ENCODE measurements at regions not wholly inside any gene's neighbourhood (a gene's known extent, or its start where the extent isn't known, plus 50 kb on each side); places are given as distances from the start of the nearest gene placed in this dataset.
"Not testable (repeated sequence)": the region's sequence is repeated elsewhere in the genome, so short reads cannot be mapped to it uniquely, and the experiment has no call there.

DNA sequence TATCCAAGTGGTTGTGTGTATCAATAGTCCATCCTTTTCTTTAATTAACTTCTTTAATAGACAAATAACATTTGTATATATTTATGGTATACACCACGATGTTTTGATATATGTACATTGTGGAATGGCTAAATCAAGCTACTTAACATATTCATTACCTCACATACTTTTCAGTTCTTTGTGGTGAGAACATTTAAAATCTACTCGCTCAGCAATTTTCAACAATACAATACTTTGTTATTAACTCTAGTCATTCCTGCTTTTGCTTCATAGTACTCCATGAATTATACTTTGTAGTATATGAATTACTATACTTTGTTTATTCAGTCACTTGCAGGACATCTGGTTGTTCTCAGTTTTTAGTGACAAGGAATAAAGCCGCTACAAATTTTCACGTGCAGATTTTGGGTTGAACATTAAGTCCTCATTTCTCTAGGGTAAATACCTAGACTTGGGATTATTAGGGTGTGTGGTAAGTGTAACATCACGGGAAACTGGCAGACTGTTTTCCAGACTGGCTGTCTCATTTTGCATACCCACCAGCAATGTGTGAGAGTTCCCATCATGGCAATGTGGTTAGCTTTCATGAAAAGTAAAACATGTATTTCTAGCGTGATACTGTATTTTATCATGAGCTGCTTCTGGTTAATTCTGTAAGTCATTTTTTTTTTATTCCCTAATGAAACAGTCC is 354.4 kb upstream of the WWC1 start:
- TF ChIP-seq, protein P1, sequence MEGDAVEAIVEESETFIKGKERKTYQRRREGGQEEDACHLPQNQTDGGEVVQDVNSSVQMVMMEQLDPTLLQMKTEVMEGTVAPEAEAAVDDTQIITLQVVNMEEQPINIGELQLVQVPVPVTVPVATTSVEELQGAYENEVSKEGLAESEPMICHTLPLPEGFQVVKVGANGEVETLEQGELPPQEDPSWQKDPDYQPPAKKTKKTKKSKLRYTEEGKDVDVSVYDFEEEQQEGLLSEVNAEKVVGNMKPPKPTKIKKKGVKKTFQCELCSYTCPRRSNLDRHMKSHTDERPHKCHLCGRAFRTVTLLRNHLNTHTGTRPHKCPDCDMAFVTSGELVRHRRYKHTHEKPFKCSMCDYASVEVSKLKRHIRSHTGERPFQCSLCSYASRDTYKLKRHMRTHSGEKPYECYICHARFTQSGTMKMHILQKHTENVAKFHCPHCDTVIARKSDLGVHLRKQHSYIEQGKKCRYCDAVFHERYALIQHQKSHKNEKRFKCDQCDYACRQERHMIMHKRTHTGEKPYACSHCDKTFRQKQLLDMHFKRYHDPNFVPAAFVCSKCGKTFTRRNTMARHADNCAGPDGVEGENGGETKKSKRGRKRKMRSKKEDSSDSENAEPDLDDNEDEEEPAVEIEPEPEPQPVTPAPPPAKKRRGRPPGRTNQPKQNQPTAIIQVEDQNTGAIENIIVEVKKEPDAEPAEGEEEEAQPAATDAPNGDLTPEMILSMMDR (conservative IDR thresholded peaks at IDR 0.05; ENCODE audit: low read depth, low read length) = no peak
- H3K4me3 ChIP-seq (ENCODE audit: low read length) = no peak overlapping the region
- DNase-seq (ENCODE audit: low read depth) = no peak

DNA sequence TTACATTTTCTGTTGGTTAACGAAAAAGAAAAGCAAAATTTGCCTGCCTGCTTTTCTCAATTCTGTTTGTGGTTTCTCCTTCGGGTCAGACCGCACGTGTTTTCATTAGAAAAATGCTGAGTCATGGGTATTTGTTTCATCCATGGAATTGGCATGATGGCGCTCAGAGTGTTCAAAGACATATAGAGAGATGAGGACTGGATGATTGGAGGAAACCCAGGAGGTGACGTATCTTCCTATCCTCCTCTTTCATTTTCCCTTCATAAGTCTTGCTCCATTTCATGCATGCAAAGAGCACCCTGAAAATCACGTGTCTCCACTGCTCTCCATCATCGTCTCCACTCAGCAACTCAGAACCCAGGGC is 353.8 kb upstream of the WWC1 start:
- no peak for DNase-seq (ENCODE audit: low read depth)
- H3K4me3 ChIP-seq (ENCODE audit: low read length) = no peak overlapping the region
- TF ChIP-seq, protein P1 (conservative IDR thresholded peaks at IDR 0.05; ENCODE audit: low read depth, low read length) = no peak

DNA sequence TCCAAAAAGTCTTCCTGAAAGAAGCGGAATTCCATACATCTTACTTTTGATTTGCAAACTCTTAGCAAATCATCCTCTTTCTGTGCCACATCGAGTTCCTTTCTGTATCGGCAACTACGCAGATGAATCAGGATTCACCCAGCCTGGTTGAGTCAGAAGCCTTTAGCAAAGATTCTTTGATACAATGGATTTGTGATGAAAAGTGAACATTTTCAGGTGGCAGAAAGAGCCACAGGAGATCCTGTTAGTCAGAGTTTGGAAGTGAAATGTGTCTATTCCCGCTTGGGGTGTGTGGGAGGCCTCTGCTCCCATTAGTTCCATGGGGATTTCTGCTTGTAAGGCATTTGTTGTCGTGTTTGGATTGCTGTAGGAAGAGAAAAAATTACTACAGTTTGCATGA is 351.8 kb upstream of the WWC1 start:
- H3K4me3 ChIP-seq (ENCODE audit: low read length) = no peak overlapping the region
- TF ChIP-seq, protein P1 (conservative IDR thresholded peaks at IDR 0.05; ENCODE audit: low read depth, low read length) = no peak
- no peak for DNase-seq (ENCODE audit: low read depth)

DNA sequence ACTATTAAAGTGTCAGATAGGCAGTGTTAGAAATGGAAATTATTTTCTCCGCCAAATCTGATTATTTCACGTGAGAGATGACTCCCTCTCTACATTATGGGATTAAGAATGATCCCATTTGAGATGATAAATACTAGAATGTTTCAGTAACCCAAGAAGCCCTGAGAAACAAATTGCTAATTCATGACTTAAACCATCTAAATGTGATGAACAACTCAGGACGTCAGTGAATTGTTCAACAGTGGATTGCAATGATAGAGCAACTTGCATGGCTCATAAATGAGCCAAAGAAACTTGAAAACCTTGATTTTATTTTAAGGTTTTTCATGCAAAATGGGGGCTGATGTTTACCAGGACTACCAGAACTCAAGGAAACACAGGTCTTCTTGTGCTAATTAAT is 350.5 kb upstream of the WWC1 start:
- TF ChIP-seq, protein P1 (conservative IDR thresholded peaks at IDR 0.05; ENCODE audit: low read depth, low read length) = no peak
- DNase-seq (ENCODE audit: low read depth) = no peak
- no peak overlapping the region for H3K4me3 ChIP-seq (ENCODE audit: low read length)

DNA sequence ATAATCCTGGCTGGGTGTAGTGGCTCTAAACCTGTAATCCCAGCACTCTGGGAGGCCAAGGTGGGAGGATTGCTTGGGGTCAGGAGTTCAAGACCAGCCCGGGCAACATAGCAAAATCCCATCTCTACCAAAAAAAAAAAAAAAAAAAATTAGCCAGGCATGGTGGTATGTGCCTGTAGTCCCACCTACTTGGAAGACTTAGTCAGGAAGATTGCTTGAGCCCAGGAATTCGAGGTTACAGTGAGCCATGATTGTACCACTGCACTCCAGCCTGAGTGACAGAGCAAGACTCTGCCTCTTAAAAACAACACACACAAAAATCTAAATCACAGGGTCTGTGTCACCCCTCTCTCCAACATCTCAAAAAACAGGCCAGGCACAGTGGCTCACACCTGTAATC is 349.9 kb upstream of the WWC1 start:
- H3K4me3 ChIP-seq (ENCODE audit: low read length); DNase-seq (ENCODE audit: low read depth): not testable (repeated sequence)

DNA sequence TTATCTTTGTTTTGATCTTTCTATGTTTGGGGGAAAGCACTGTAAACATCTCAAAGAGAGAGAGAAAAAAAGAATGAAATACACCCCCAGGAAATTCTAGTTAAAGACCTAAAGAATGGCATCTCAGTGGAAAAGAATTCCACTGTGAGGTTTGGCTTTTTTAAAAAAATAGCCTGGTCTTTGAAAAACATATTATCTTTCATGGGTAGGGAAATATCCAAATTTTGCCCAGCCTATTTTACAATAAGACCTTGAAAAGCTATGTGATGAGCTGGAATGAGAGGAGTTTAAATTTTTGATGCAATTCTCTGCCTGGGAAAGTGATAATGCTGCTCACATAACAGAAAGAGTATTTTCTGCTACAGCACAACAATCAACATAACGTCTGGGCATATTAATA is 348.1 kb upstream of the WWC1 start:
- H3K4me3 ChIP-seq (ENCODE audit: low read length) = no peak overlapping the region
- no peak for DNase-seq (ENCODE audit: low read depth)
- TF ChIP-seq, protein P1 (conservative IDR thresholded peaks at IDR 0.05; ENCODE audit: low read depth, low read length) = no peak

DNA sequence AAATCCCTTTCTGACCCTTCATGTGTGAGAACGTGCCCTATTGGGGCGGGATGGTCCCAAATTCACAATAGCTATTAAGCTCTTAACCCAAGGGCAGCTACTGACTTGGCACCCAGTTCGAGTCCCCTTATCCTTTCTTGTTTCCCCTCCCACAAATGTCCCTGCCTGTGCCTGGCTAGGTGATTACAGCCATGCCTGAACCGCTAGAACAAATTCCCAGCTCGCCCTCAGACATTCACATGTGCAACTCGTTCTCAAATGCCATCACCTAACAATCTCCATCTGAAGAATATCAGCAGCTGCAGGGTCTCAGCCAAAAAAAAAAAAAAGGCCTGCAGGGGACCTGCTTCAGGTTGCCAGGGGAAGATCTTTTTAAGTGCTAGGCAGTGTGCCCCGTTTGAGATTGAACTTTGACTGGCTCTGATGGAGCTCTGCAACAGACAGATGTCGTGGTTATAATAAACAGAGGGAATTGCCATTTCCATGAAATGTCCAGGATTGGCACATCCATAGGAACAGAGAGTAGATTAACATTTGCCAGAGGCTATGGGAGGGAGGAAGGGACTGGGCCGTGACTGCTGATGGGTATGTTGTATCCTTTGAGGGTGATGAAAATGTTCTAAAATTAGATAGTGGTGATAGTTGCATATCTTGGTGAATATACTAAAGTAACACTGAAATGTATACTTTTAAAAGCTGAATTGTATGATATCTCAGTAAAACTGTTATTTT is 347.2 kb upstream of the WWC1 start:
- TF ChIP-seq, protein P1 (conservative IDR thresholded peaks at IDR 0.05; ENCODE audit: low read depth, low read length) = no peak
- no peak overlapping the region for H3K4me3 ChIP-seq (ENCODE audit: low read length)
- no peak for DNase-seq (ENCODE audit: low read depth)
